Spinal cord (tissue), 9 donors: ENCODE measurements at regions not wholly inside any gene's neighbourhood (a gene's known extent, or its start where the extent isn't known, plus 50 kb on each side); places are given as distances from the start of the nearest gene placed in this dataset.
"Not testable (repeated sequence)": the region's sequence is repeated elsewhere in the genome, so short reads cannot be mapped to it uniquely, and the experiment has no call there.

Experiments
- DNase-seq, 6 donors: peaks; one replicate each; pipeline versions ENCODE4 v3.0.0 to v3.0.0-alpha.2; 2013 to 2015; ENCODE audit warnings: low spot score in 6 of 6, low read depth in 4 of 6
- H3K27ac ChIP-seq: one replicate; pipeline ENCODE4 v1.5.1; 2013; ENCODE audit warnings: low read depth, low read length, control low read depth
- H3K27me3 ChIP-seq: one replicate; pipeline ENCODE4 v1.6.1; 2013; ENCODE audit warnings: low read length; ENCODE audit not compliant: control insufficient read depth, insufficient read depth
- H3K36me3 ChIP-seq: one replicate; pipeline ENCODE4 v1.6.1; 2013; ENCODE audit warnings: low read length; ENCODE audit not compliant: control insufficient read depth, insufficient read depth
- H3K4me1 ChIP-seq: one replicate; pipeline ENCODE4 v1.6.1; 2013; ENCODE audit warnings: low read length; ENCODE audit not compliant: control insufficient read depth, insufficient read depth
- H3K4me3 ChIP-seq: one replicate; pipeline ENCODE4 v1.5.1; 2013; ENCODE audit warnings: low read depth, low read length, control low read depth
- H3K9me3 ChIP-seq: one replicate; pipeline ENCODE4 v1.6.1; 2013; ENCODE audit warnings: low read length; ENCODE audit not compliant: control insufficient read depth, insufficient read depth
- WGBS: methylation state at CpG from one replicate; pipeline ENCODE4 v1.1.5; 2013; ENCODE audit warnings: missing lambda C conversion rate; ENCODE audit not compliant: insufficient coverage; 5-methylcytosine and 5-hydroxymethylcytosine counted together
- donor health status: healthy.

- no peaks in the 10 kb centered on the region for H3K4me1 ChIP-seq
- no peaks in the 10 kb centered on the region for H3K9me3 ChIP-seq
- WGBS: 47% methylated on average over 4 of the region's 11 CpGs
- no peak overlapping the region for H3K27ac ChIP-seq
- H3K4me3 ChIP-seq: no peak overlapping the region
- peak in 2 of 6 donors; percentile 42 to 78 for DNase-seq
- H3K27me3 ChIP-seq: no peaks in the 10 kb centered on the region
- H3K36me3 ChIP-seq: no peaks in the 10 kb centered on the region
Observed at GRCh38 chr11:36744375-36745168, 146.5 kb upstream of the RAG2 start.

GRCh38 chr11:36743039-36743438 is 145.0 kb upstream of the RAG2 start:
- DNase-seq: no peak
- no CpG with 5 or more reads among the region's 2 CpGs for WGBS
- Histone ChIP-seq H3K9me3 (no peaks in the 10 kb centered on the region), H3K27ac (no peak overlapping the region), H3K27me3 (no peaks in the 10 kb centered on the region), H3K36me3 (no peaks in the 10 kb centered on the region), H3K4me1 (no peaks in the 10 kb centered on the region), H3K4me3 (no peak overlapping the region)

GRCh38 chr11:36741515-36741914 is 143.5 kb upstream of the RAG2 start:
- Histone ChIP-seq H3K36me3 (no peaks in the 10 kb centered on the region), H3K27me3 (no peaks in the 10 kb centered on the region), H3K4me1 (no peaks in the 10 kb centered on the region), H3K4me3 (no peak overlapping the region), H3K9me3 (no peaks in the 10 kb centered on the region), H3K27ac (no peak overlapping the region)
- DNase-seq: no peak

- Histone ChIP-seq H3K4me3 (no peak overlapping the region), H3K36me3 (no peaks in the 10 kb centered on the region), H3K27me3 (no peaks in the 10 kb centered on the region), H3K27ac (no peak overlapping the region), H3K9me3 (no peaks in the 10 kb centered on the region), H3K4me1 (no peaks in the 10 kb centered on the region)
- no peak for DNase-seq
- WGBS: no CpG with 5 or more reads among the region's 3 CpGs
Observed at GRCh38 chr11:36738292-36738861, 140.3 kb upstream of the RAG2 start.

- Histone ChIP-seq H3K4me1 (no peaks in the 10 kb centered on the region), H3K9me3 (no peaks in the 10 kb centered on the region), H3K4me3 (no peak overlapping the region), H3K27ac (no peak overlapping the region), H3K36me3 (no peaks in the 10 kb centered on the region), H3K27me3 (no peaks in the 10 kb centered on the region)
- no peak for DNase-seq
- WGBS: no CpG with 5 or more reads among the region's 3 CpGs
Observed at GRCh38 chr11:36736103-36736502, 138.1 kb upstream of the RAG2 start.

GRCh38 chr11:36733721-36734120 is 135.7 kb upstream of the RAG2 start:
- not testable (repeated sequence) for H3K9me3 ChIP-seq, H3K27me3 ChIP-seq, H3K27ac ChIP-seq, DNase-seq, H3K36me3 ChIP-seq, H3K4me3 ChIP-seq, H3K4me1 ChIP-seq
- 96% methylated on average over 8 of the region's 10 CpGs for WGBS

- WGBS: 97% methylated on average over 2 of the region's 2 CpGs
- H3K36me3 ChIP-seq: no peaks in the 10 kb centered on the region
- DNase-seq: no peak
Observed at GRCh38 chr11:36730761-36731160, 132.7 kb upstream of the RAG2 start.

GRCh38 chr11:36729825-36730224 is 131.8 kb upstream of the RAG2 start:
- no peak for DNase-seq
- no peak overlapping the region for H3K4me3 ChIP-seq
- no peaks in the 10 kb centered on the region for H3K9me3 ChIP-seq
- no CpG with 5 or more reads among the region's 3 CpGs for WGBS
- H3K4me1 ChIP-seq: no peaks in the 10 kb centered on the region
- H3K27me3 ChIP-seq: no peaks in the 10 kb centered on the region
- H3K27ac ChIP-seq: no peak overlapping the region
- no peaks in the 10 kb centered on the region for H3K36me3 ChIP-seq

More at GRCh38 chr11:36730761-36731160, 132.7 kb upstream of the RAG2 start:
- Histone ChIP-seq H3K27ac (no peak overlapping the region), H3K27me3 (no peaks in the 10 kb centered on the region), H3K9me3 (no peaks in the 10 kb centered on the region), H3K4me1 (no peaks in the 10 kb centered on the region), H3K4me3 (no peak overlapping the region)

GRCh38 chr11:36726420-36726819 is 128.4 kb upstream of the RAG2 start:
- Histone ChIP-seq H3K9me3 (no peaks in the 10 kb centered on the region), H3K4me3 (no peak overlapping the region), H3K36me3 (no peaks in the 10 kb centered on the region), H3K4me1 (no peaks in the 10 kb centered on the region), H3K27ac (no peak overlapping the region), H3K27me3 (no peaks in the 10 kb centered on the region)
- WGBS: no CpG with 5 or more reads among the region's 2 CpGs
- DNase-seq: no peak

GRCh38 chr11:36724742-36725385 is 126.8 kb upstream of the RAG2 start:
- H3K4me3 ChIP-seq: no peak overlapping the region
- no peaks in the 10 kb centered on the region for H3K4me1 ChIP-seq
- H3K9me3 ChIP-seq: no peaks in the 10 kb centered on the region
- H3K27ac ChIP-seq: no peak overlapping the region
- WGBS: 90% methylated on average over 3 of the region's 5 CpGs
- DNase-seq: no peak
- H3K27me3 ChIP-seq: no peaks in the 10 kb centered on the region
- no peaks in the 10 kb centered on the region for H3K36me3 ChIP-seq
